ENCODE measurements at regions not wholly inside any gene's neighbourhood (a gene's known extent, or its start where the extent isn't known, plus 50 kb on each side); places are given as distances from the start of the nearest gene placed in this dataset.

- no peak for DNase-seq (ENCODE audit: low read depth in 1 of 2, low spot score in 1 of 2)
- Histone ChIP-seq H3K27ac (no peak overlapping the region), H3K4me1 (ENCODE audit: low read depth) (no peaks in the 10 kb centered on the region), H3K36me3 (no peaks in the 10 kb centered on the region), H3K27me3 (no peaks in the 10 kb centered on the region), H3K9me3 (ENCODE audit: low read depth) (no peaks in the 10 kb centered on the region), H3K4me3 (no peak overlapping the region)
- no peak for TF ChIP-seq CTCF (IDR thresholded peaks at IDR 0.05; ENCODE audit: low read depth, low read length)
Measured at GRCh38 chr2:123870206-123870880, 154.7 kb upstream of the CNTNAP5 start.

- TF ChIP-seq CTCF (IDR thresholded peaks at IDR 0.05; ENCODE audit: low read depth, low read length) = no peak
- DNase-seq (ENCODE audit: low read depth in 1 of 2, low spot score in 1 of 2) = no peak
- Histone ChIP-seq H3K27me3 (no peaks in the 10 kb centered on the region), H3K27ac (no peak overlapping the region), H3K9me3 (ENCODE audit: low read depth) (no peaks in the 10 kb centered on the region), H3K4me1 (ENCODE audit: low read depth) (no peaks in the 10 kb centered on the region), H3K36me3 (no peaks in the 10 kb centered on the region), H3K4me3 (no peak overlapping the region)
Measured at GRCh38 chr2:123870881-123871276, 154.2 kb upstream of the CNTNAP5 start.

GRCh38 chr2:123890148-123890547, 134.9 kb upstream of the CNTNAP5 start:
- no peak for DNase-seq (ENCODE audit: low read depth in 1 of 2, low spot score in 1 of 2)
- H3K36me3 ChIP-seq = no peaks in the 10 kb centered on the region
- H3K4me3 ChIP-seq = no peak overlapping the region
- H3K27ac ChIP-seq = no peak overlapping the region
- H3K4me1 ChIP-seq (ENCODE audit: low read depth) = peaks cover 3% of the 10 kb centered on the region
- no peaks in the 10 kb centered on the region for H3K9me3 ChIP-seq (ENCODE audit: low read depth)
- H3K27me3 ChIP-seq = no peaks in the 10 kb centered on the region
- TF ChIP-seq CTCF (IDR thresholded peaks at IDR 0.05; ENCODE audit: low read depth, low read length) = no peak

GRCh38 chr2:123894167-123894566, 130.9 kb upstream of the CNTNAP5 start:
- Histone ChIP-seq H3K36me3 (no peaks in the 10 kb centered on the region), H3K27me3 (no peaks in the 10 kb centered on the region), H3K9me3 (ENCODE audit: low read depth) (no peaks in the 10 kb centered on the region), H3K4me1 (ENCODE audit: low read depth) (peaks cover 3% of the 10 kb centered on the region), H3K27ac (no peak overlapping the region), H3K4me3 (no peak overlapping the region)
- DNase-seq (ENCODE audit: low read depth in 1 of 2, low spot score in 1 of 2) = no peak
- no peak for TF ChIP-seq CTCF (IDR thresholded peaks at IDR 0.05; ENCODE audit: low read depth, low read length)

- no peak for TF ChIP-seq CTCF (IDR thresholded peaks at IDR 0.05; ENCODE audit: low read depth, low read length)
- Histone ChIP-seq H3K27me3 (no peaks in the 10 kb centered on the region), H3K4me1 (ENCODE audit: low read depth) (peaks cover 3% of the 10 kb centered on the region), H3K27ac (no peak overlapping the region), H3K9me3 (ENCODE audit: low read depth) (no peaks in the 10 kb centered on the region), H3K36me3 (no peaks in the 10 kb centered on the region), H3K4me3 (no peak overlapping the region)
- no peak for DNase-seq (ENCODE audit: low read depth in 1 of 2, low spot score in 1 of 2)
Measured at GRCh38 chr2:123895651-123896050, 129.4 kb upstream of the CNTNAP5 start.
